Testis (tissue), 2 donors: ENCODE measurements at regions not wholly inside any gene's neighbourhood (a gene's known extent, or its start where the extent isn't known, plus 50 kb on each side); places are given as distances from the start of the nearest gene placed in this dataset.

Experiments used
- CTCF ChIP-seq, 3 experiments: fragments of 450-650 bp in 2 of 3; fragments of 200-600 bp in 1 of 3; sonication (generic) in 1 of 3; IDR thresholded peaks; one replicate each; pipeline ENCODE4 v1.5.1; 2016 to 2019; ENCODE audit warnings: antibody characterized with exemption in 3 of 3, mild to moderate bottlenecking in 2 of 3, moderate library complexity in 1 of 3
- POLR2A ChIP-seq: fragments of 450-650 bp; IDR thresholded peaks from one replicate; pipeline ENCODE4 v1.6.1; 2017; ENCODE audit warnings: antibody characterized with exemption, mild to moderate bottlenecking, moderate library complexity

DNA sequence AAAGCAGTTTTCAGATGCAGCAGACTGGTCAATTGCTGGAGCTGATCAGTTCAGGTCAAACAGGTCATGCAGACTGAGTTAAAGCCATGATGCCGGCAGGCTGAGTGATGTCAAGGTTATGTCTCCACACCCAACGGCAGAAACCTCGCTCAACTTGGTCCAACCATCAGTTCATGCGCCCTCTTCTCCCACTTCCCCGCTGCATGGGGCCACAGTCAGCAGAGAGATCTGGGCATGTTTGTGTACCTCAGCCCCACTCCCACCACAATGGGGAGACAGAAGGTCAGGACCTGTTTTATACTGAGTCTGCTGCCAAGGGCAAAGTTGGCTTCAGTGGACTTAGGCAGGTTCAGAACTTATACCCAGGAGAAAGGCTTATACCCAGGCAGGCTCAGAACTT lies 118.7 kb downstream of the TRIM29 start:
- no peak for TF ChIP-seq CTCF (IDR thresholded peaks at IDR 0.05)
- no peak for TF ChIP-seq POLR2A
